Body of pancreas (tissue), 4 donors: ENCODE measurements at regions not wholly inside any gene's neighbourhood (a gene's known extent, or its start where the extent isn't known, plus 50 kb on each side); places are given as distances from the start of the nearest gene placed in this dataset.

Source experiments
- ATAC-seq: fragments of 150-250 bp; one replicate; pipeline ENCODE4 v1.9.1; 2016
- DNase-seq, 4 donors: peaks; one replicate each; pipeline ENCODE4 v3.0.0-alpha.2; 2019
- H3K27ac ChIP-seq, 4 donors: fragments of 200-600 bp; sonication (generic); 1 replicate in 3 of 4; 2 replicates in 1 of 4; pipeline versions ENCODE4 v1.5.1 to v1.6.1; 2016 to 2019; ENCODE audit warnings: mild to moderate bottlenecking in 1 of 4, mixed read lengths in 1 of 4, moderate library complexity in 1 of 4
- H3K27me3 ChIP-seq, 2 donors: fragments of 200-600 bp; sonication (generic); one replicate each; pipeline ENCODE4 v1.6.0; 2016; ENCODE audit warnings: mild to moderate bottlenecking in 1 of 2
- H3K36me3 ChIP-seq, 2 donors: fragments of 200-600 bp; sonication (generic); replicated peaks in 1 of 2; 2 replicates each; pipeline ENCODE4 v1.5.1; 2016; ENCODE audit warnings: low read depth in 2 of 2; ENCODE audit not compliant: insufficient read depth in 1 of 2
- H3K4me1 ChIP-seq: fragments of 200-600 bp; sonication (generic); one replicate; pipeline ENCODE4 v1.6.0; 2016
- H3K4me3 ChIP-seq, 2 donors: fragments of 200-600 bp; sonication (generic); 1 replicate in 1 of 2; 2 replicates in 1 of 2; pipeline ENCODE4 v1.5.1; 2016 to 2019
- H3K9me3 ChIP-seq, 3 donors: fragments of 200-600 bp; sonication (generic); 1 replicate in 2 of 3; 2 replicates in 1 of 3; pipeline ENCODE4 v1.5.1; 2016
- POLR2A ChIP-seq, 3 donors: fragments of 450-650 bp; IDR thresholded peaks; one replicate each; pipeline ENCODE4 v1.6.1; 2016; ENCODE audit warnings: antibody characterized with exemption in 3 of 3, mild to moderate bottlenecking in 2 of 3
- WGBS, 2 donors: methylation state at CpG; one replicate each; pipeline ENCODE4 v1.1.5; 2017; 5-methylcytosine and 5-hydroxymethylcytosine counted together
- intact Hi-C: fragments of 100-400 bp; cut with DNase I; formaldehyde crosslinking; loops from one replicate; pipeline ENCODE4 v1.15.1; 2023
- TF ChIP-seq, protein P1 (sequence below), 7 experiments: fragments of 450-650 bp in 4 of 7; fragments of 200-600 bp in 3 of 7; sonication (generic) in 3 of 7; IDR thresholded peaks; one replicate each; pipeline ENCODE4 v1.5.1; 2016 to 2019; ENCODE audit warnings: antibody characterized with exemption in 7 of 7

DNA sequence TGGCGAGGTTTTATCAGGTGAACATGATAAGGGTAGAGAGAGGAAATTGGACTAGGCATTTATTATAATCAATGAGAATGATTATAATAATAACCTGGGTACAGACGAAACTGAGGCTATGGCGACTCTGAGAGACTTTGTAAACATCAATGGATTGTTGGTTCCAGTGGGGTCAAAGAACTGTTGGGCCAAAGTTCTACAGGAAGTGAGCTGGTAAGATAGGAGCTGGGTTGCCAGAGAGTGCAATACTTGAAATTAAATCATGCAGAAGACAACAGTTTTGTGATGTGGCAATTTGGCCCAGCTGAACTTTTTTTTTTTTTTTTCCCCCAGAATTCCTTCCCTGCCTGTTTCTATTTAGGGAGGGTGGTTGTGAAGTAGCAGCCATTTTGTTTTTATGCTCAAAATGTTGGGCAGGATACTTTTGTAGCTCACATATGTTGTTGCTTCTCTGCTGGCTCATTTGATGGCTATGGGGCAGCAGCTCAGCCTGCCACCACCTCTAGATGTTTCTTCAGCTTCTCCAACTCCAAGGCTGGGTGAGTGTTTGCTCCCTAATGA is 286.5 kb upstream of the B3GALT2 start:
- no peak overlapping the region for H3K27ac ChIP-seq

DNA sequence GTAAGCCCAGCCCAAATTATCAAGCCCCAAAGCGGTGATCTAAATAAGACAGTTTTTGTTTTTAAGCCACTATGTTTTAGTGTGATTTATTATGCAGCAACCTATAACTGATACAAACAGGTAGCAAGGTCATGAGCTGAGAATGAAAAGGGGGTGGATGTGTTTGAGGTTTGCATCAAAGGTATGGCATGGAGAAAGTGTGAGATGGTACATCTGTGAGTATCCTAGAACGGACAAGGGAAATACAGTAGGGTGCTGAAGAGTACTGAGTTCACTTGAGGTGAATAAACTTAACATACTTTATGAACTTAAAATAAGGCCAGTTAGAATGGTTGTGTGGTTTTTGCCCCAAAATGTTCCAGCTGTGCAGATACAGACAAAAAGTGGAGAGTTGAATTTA is 286.0 kb upstream of the B3GALT2 start:
- DNase-seq = no peak
- WGBS, 2 donors = 88 to 93% methylated on average over 2 of the region's 2 CpGs
- Histone ChIP-seq H3K27ac (no peak overlapping the region), H3K36me3 (no peaks in the 10 kb centered on the region), H3K9me3 (no peaks in the 10 kb centered on the region), H3K4me3 (no peak overlapping the region), H3K4me1 (no peaks in the 10 kb centered on the region), H3K27me3 (no peaks in the 10 kb centered on the region)
- intact Hi-C loops = no loop called here
- TF ChIP-seq, protein P1, sequence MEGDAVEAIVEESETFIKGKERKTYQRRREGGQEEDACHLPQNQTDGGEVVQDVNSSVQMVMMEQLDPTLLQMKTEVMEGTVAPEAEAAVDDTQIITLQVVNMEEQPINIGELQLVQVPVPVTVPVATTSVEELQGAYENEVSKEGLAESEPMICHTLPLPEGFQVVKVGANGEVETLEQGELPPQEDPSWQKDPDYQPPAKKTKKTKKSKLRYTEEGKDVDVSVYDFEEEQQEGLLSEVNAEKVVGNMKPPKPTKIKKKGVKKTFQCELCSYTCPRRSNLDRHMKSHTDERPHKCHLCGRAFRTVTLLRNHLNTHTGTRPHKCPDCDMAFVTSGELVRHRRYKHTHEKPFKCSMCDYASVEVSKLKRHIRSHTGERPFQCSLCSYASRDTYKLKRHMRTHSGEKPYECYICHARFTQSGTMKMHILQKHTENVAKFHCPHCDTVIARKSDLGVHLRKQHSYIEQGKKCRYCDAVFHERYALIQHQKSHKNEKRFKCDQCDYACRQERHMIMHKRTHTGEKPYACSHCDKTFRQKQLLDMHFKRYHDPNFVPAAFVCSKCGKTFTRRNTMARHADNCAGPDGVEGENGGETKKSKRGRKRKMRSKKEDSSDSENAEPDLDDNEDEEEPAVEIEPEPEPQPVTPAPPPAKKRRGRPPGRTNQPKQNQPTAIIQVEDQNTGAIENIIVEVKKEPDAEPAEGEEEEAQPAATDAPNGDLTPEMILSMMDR (IDR thresholded peaks at IDR 0.05) = no peak
- no peak for TF ChIP-seq POLR2A (IDR thresholded peaks at IDR 0.05)
- ATAC-seq = no peak

More for the DNA sequence above, 286.5 kb upstream of the B3GALT2 start:
- intact Hi-C loops = no loop called here
- Histone ChIP-seq H3K27me3 (no peaks in the 10 kb centered on the region), H3K9me3 (no peaks in the 10 kb centered on the region), H3K36me3 (no peaks in the 10 kb centered on the region), H3K4me3 (no peak overlapping the region), H3K4me1 (no peaks in the 10 kb centered on the region)
- WGBS, 2 donors = 83 to 89% methylated on average over 3 of the region's 3 CpGs
- TF ChIP-seq POLR2A (IDR thresholded peaks at IDR 0.05) = no peak
- TF ChIP-seq, protein P1 (IDR thresholded peaks at IDR 0.05) = no peak
- DNase-seq (no peak), ATAC-seq (no peak)

DNA sequence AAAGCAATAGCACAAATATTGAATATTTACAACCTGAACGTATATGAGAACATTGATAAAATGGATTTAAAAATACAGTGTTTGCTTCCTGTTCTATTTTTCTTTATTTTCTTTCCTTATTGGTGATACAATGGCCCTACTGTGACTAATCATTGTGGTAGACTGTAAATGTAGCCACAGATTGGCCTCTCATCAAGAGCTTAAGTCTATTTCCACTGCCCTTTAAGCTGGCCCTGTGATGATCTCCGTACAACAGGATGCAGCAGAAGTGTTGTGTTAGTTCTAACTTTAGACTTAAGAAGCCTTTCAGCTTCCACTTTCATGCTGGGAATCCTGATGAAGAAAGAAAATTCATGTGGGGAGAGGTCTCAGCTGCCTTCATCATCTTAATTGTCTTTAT is 285.6 kb upstream of the B3GALT2 start:
- Histone ChIP-seq H3K9me3 (no peaks in the 10 kb centered on the region), H3K4me1 (no peaks in the 10 kb centered on the region), H3K27ac (no peak overlapping the region), H3K27me3 (no peaks in the 10 kb centered on the region), H3K4me3 (no peak overlapping the region), H3K36me3 (no peaks in the 10 kb centered on the region)
- intact Hi-C loops = no loop called here
- 80 to 82% methylated on average over 2 of the region's 2 CpGs for WGBS, 2 donors
- no peak for TF ChIP-seq POLR2A (IDR thresholded peaks at IDR 0.05)
- TF ChIP-seq, protein P1 (IDR thresholded peaks at IDR 0.05) = no peak
- no peak for ATAC-seq
- DNase-seq = no peak

DNA sequence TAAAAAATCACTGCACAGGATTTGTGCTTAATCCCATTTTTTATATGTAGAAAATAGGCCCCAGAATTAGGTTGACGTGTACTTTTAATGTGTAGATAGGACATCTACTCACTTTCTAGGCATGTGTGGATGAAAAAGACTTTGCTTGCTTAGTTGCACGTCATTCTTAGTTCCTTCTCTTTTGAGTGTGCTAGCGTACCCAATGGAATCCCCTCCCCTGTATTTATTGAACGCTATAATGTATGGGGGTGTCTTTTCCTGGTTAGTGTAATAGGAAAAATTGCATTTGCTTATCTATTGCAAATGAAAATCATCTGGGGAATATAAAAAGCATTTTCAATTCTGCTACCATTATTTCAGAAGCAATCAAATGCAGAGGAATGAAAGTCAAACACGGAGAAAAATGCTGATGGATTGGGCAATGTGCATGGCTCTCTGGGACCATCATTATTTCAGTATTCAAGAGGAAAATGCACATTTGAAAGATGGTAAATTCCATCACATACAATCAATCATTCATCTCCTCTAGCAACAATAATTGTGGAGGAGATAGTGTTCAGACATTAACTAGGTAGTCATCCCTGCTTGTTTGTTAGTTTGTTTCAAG is 277.0 kb upstream of the B3GALT2 start:
- intact Hi-C loops = no loop called here
- Histone ChIP-seq H3K9me3 (no peaks in the 10 kb centered on the region), H3K27ac (no peak overlapping the region), H3K36me3 (no peaks in the 10 kb centered on the region), H3K27me3 (no peaks in the 10 kb centered on the region), H3K4me3 (no peak overlapping the region), H3K4me1 (no peaks in the 10 kb centered on the region)
- DNase-seq (no peak), ATAC-seq (no peak)
- TF ChIP-seq POLR2A (IDR thresholded peaks at IDR 0.05) = no peak
- TF ChIP-seq, protein P1 (IDR thresholded peaks at IDR 0.05) = no peak
- whole genome bisulfite sequencing, 2 donors = 74 to 79% methylated on average over 5 of the region's 5 CpGs
